ENCODE measurements at regions not wholly inside any gene's neighbourhood (a gene's known extent, or its start where the extent isn't known, plus 50 kb on each side); places are given as distances from the start of the nearest gene placed in this dataset.
"Not testable (repeated sequence)": the region's sequence is repeated elsewhere in the genome, so short reads cannot be mapped to it uniquely, and the experiment has no call there.

GRCh38 chr1:30525971-30526651 is 197.3 kb downstream of the MATN1 start:
- DNase-seq = no peak

GRCh38 chr1:30525631-30525970 is 197.8 kb downstream of the MATN1 start:
- DNase-seq = no peak

DNA sequence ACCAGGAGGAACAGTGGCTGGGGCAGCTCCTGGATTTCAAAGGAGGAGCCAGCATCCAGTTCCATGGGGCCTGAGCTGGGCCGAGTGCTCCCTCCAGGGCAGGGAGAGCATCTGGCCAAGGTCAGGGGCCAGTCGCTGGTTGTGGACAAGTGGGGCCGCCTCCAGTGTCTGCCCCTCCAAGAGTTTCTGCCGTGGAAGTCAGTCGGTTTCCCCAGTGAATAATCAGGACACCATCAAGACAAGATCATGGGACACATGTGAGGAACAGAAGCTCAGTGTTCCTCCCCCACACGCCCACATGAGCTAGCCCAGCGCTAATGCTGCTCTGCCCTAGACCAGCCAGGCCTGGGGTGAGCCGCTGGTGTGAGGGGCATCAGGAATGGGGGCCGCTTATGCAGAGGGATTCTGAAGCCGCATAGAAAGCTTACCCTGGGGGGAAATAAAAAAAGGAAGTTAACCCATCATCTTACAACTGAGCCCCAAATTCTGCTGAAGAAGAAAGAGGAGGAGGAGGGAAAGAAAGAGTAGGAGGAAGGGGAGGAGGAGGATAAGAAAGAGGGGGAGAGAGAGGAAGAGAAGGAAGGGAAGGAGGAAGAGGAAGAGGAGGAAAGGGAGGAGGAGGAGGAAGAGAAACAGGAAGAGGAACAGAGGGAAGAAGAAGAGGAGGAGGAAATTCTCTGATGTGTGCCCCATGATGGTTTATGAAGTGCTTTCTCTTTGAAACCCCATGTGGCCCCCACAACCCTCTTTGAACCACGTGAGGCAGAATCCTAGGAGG is 198.4 kb downstream of the MATN1 start:
- no peak for DNase-seq

DNA sequence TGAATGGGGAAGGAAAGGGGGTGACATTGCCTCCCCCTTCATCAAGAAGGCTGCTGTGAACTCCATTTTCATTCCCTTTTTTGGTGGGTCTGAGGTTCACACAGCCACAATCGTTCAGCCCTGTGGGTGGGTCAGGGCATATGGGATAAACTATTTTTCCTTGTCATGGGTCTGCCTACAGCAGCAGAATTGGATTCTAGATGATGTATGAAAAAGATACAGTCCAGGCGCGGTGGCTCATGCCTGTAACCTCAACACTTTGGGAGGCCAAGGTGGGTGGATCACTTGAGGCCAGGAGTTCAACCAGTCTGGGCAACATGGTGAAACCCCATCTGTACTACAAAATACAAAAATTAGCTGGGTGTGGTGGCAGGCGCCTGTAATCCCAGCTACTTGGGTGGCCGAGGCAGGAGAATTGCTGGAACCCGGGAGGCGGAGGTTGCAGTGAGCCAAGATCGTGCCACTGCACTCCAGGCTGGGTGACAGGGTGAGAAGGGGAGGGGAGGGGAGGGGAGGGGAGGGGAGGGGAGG is 199.3 kb downstream of the MATN1 start:
- not testable (repeated sequence) for DNase-seq

DNA sequence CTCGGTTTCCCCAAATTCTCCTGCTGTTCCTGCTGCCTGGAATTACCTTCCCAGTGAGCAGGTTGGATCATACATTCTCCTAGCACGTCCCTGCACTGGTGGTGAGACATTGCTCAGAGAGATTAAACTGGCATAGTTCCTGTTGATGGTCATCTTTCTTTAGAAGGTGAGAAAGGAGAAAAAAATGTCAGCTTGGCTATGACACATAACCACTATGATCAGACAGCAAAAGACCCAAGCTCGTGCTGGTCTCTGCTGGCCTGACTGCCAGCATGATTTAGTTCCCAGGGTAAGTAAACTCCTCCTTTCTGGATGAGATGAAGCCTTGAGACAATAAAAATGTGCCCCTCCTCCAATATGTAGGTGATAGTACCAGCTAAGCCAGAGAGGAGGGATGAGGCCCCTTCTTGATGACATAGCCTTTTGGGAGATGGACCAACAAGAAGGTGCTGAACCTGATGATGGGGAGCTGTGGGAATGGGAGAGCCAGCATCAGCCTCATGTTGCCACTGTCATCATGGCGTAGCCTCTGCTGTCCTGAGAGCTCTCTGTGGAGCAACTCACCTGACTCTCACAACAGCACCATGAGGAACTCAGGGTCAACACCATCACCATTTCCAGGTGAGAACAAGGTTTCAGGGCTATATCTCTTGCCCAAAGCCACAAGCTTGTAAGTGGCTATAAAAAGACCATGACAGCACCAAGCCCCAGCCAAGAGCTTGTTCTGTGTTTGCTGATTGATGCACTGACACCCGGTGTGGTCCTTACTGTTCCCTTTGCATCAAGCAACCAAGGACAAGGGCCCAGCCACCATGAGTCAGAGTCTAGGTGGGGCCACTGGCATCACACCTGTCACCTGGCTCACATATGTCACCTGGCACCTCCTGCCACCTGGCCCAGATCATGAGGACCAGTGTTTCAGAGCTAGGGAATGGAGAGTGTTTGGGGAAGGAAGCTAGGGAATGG is 200.0 kb downstream of the MATN1 start:
- no peak for DNase-seq

DNA sequence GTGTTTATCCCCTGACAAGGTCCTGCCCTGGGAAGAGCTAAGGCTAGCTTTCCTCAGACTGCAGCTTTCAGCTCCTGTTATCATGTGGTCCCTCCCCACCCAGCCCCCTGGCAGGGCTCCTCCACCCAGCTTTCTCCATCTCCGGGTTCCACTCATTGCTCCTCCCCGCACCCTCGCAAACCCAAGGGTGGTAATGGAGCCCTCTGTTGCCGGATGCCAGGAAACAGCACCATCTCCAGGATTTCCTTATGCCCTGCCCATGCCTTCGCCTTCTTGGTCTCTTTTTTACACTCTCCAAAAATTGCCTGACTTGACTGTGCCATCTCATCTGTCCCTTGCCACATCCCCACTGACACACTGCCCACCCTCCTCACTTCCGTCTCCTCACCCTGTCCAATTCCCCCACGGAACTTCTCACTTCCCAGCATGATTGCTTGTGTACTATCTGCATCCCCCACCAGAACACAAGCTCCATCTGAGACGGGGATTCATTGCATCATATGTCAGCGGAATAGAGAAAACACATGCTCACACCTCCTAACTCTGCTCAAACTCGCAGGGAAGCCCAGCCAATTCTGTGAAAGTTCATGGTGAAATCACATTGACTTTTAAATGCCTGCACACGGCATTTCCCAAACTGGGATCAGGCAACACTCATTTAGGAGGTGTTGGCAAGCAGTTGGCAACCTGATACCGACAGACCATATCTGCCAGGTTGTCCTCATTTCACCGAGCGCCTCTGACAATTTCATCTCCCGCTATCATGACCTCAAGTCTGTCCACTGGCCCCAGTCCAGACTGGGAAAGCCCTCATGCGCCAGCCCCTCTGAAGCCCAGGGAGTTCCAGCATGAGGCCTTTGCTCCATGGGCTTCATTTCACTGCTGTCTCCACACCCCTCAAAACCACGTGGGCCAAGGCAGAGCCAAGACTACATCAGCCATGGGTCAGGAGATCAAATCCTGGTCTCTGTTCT is 201.1 kb downstream of the MATN1 start:
- DNase-seq = no peak

DNA sequence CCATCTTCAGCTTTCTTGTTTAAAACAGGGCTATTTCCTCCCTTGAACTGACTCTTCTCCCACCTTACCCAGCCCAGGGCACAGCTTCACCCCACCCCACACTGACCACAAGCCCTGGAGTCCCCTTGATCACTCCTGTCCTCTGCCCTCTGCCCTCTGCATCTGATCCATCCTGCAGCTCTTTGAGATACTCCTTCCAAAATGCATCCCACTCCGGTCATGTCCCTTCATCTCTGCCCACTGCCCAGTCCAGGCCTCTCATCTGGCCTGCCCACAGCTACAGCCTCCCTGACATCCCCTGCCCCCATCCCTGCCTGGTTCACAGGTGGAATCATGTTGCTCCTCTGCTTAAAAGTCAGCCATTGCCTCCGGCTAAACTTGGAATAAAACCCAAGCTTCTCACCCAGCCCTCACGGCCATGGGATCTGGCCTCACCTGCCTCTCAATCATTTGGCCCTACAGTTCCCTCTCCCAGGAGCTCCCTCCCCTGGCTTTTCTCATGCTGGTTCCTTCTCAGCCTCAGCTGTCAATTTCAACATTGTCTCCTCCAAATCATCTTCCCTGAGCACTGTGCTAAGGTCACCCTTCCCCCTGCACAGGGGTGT is 202.0 kb downstream of the MATN1 start:
- DNase-seq = no peak

DNA sequence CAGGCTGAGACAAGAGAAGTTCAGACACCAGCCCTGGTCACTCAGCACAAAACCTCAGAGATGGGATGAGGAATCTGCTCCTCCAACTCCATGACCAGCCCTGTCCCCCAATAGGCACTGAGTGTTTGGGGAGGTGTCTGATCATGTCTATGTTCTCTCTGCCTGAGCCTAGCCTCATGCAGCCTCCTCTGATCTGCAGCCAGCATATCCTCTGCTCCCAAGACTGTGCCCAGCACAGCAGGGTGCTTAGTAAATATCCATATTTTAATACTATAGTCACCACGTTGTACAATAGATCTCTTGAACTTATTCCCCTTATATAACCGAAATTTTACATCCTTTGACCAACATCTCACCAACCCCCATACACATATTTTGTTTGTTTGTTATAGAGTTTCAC is 202.9 kb downstream of the MATN1 start:
- no peak for DNase-seq

GRCh38 chr1:30519201-30519763 is 204.1 kb downstream of the MATN1 start:
- no peak for DNase-seq

- no peak for DNase-seq
Observed at GRCh38 chr1:30518696-30519095, 204.7 kb downstream of the MATN1 start.

GRCh38 chr1:30518186-30518585 is 205.2 kb downstream of the MATN1 start:
- DNase-seq = no peak

- not testable (repeated sequence) for DNase-seq
Observed at GRCh38 chr1:30517666-30518065, 205.7 kb downstream of the MATN1 start.

DNA sequence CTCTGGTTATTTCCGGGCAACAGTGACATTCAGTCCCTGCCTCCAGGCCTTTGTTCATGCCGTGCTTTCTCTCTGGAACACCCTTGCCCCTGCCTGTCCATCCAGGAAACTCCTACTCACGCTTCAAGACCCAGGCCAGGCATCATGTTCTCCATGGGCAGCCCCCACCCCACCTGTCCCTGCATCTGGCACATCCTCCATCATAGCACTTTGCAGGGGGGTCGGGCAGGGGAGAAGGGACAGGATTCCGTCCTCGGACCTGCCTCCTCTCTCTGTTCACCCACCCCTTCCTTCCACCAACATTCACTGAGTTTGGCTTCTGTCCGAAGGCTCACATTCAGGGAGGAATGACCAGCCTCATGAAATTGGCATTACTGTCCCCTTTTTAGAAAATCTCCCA is 206.1 kb downstream of the MATN1 start:
- not testable (repeated sequence) for DNase-seq

DNA sequence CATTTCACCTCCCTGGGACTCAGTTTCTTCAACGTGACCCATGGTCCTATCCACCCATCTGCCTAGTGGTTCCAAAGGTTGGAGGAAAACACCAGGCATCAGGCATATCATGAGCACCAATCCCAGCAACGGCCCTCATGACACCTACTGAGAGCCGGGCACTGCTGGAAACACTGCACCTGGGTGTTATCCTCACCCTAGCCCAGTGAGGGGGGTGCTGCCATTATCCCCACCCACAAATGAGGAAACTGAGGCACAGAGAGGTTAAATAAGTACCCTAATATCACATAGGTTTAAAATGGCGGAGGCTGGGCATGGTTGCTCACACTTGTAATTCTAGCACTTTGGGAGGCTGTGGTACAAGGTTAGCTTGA is 206.9 kb downstream of the MATN1 start:
- DNase-seq = no peak

DNA sequence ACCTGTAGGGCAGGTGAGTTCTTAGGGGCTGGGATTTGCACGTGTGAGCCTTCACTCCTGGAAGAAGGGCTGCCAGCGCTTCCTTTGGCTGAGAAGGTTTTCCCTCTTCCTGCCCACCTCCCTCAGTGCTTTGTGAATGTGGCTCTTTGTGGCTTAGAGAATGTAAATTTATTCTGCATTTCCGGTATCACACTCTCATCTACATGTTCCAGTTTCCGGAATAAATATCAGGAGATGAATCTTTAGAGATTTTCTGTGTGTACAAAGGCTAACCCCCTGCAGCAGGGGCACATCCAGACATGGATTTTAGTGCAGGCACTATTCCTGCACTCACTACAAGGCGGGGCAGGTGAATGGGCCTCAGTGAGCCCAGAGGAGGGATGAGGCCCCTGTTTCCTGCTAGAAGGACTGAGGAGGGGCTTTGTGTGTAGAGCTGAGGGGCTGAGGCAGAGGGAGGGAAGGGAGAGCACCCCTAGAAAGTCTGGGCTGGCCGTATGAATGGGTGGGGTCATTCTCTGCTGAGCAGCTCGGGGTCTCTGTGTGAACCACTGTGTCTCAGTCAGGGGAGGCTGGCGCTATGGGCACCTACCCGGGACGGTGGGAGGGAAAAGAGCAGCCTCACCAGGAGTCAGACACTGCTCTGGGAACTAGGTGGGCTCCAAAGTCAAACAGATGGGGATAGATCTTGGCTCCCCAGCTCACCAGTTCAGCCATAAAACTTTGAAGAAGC is 207.5 kb downstream of the MATN1 start:
- no peak for DNase-seq

- DNase-seq = no peak
Observed at GRCh38 chr1:30514945-30515344, 208.4 kb downstream of the MATN1 start.

DNA sequence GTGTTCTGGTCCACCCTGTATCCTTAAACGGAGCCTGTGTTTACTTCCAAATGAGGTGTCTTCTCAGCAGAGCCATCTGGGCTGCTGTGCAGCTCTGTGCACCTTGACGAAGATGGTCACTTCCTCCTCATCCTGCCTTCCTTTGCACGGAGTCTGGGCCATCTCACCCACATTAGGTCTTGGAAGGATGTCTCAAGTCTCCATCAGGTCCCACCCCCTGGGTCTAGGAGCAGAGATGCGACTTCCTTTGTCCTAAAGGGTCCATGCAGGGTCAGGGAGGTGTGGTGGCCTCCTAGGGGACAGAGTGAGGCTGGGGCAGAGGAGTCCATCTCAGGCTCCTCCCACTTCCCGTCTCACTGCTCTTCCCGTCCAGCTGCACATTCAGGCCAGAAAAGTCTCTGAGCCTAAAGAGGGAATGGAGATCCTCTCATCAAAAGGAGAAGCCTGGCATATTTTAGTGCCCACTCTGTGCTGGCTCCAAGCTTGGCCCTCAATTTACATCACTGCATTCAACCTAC is 209.2 kb downstream of the MATN1 start:
- no peak for DNase-seq

- DNase-seq = no peak
Observed at GRCh38 chr1:30513396-30514136, 209.8 kb downstream of the MATN1 start.

GRCh38 chr1:30512914-30513265 is 210.5 kb downstream of the MATN1 start:
- no peak for DNase-seq
